ENCODE measurements at regions not wholly inside any gene's neighbourhood (a gene's known extent, or its start where the extent isn't known, plus 50 kb on each side); places are given as distances from the start of the nearest gene placed in this dataset.

DNA sequence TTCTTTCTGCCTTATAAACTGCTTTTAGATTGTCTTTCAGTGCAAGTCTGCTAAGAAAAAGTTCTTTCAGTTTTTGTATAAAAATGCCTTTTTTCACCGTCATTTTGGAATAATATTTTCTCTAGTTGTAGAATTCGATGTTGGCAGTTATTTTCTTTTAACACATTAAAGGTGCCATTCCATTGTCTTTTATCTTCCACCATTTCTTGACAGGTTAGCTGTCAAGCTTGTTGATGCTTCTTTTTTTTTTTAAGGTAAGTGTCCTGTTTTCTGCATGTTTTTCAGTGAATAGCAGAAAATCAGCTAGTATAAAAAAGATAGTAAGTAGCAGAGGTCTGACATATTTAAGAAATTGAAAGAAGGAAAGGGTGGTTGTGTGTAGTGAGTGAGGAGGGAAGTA, 118.5 kb upstream of the NPFFR2 start:
- TF ChIP-seq, protein P1, sequence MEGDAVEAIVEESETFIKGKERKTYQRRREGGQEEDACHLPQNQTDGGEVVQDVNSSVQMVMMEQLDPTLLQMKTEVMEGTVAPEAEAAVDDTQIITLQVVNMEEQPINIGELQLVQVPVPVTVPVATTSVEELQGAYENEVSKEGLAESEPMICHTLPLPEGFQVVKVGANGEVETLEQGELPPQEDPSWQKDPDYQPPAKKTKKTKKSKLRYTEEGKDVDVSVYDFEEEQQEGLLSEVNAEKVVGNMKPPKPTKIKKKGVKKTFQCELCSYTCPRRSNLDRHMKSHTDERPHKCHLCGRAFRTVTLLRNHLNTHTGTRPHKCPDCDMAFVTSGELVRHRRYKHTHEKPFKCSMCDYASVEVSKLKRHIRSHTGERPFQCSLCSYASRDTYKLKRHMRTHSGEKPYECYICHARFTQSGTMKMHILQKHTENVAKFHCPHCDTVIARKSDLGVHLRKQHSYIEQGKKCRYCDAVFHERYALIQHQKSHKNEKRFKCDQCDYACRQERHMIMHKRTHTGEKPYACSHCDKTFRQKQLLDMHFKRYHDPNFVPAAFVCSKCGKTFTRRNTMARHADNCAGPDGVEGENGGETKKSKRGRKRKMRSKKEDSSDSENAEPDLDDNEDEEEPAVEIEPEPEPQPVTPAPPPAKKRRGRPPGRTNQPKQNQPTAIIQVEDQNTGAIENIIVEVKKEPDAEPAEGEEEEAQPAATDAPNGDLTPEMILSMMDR (IDR thresholded peaks at IDR 0.05; ENCODE audit: low read length) = no peak
- no peak for TF ChIP-seq EZH2 (IDR thresholded peaks at IDR 0.05; ENCODE audit: borderline replicate concordance, low read length)
